B cell (primary cell): ENCODE measurements at regions not wholly inside any gene's neighbourhood (a gene's known extent, or its start where the extent isn't known, plus 50 kb on each side); places are given as distances from the start of the nearest gene placed in this dataset.

Experiments used
- ATAC-seq: fragments of 200-7000 bp; cut with Tn5 transposase; one replicate; pipeline ENCODE4 v1.10.0; 2021; ENCODE audit warnings: low read depth, mild to moderate bottlenecking, moderate number of reproducible peaks, moderate library complexity
- CTCF ChIA-PET: fragments of 350-600 bp; sonication (Branson Sonifier 250); formaldehyde crosslinking; loops from one replicate; lab custom pipeline; 2021; ENCODE audit warnings: antibody characterized with exemption, inconsistent platforms; lab: Charles Lee
- POLR2A ChIA-PET: fragments of 350-600 bp; sonication (Branson Sonifier 250); formaldehyde crosslinking; loops from one replicate; lab custom pipeline; 2021; ENCODE audit warnings: antibody characterized with exemption; lab: Charles Lee
- DNase-seq: peaks from one replicate; pipeline ENCODE4 v3.0.0; 2013
- H2AFZ ChIP-seq: 2 replicates; pipeline ENCODE4 v1.6.1; 2012; ENCODE audit warnings: mild to moderate bottlenecking, low read depth, low read length; ENCODE audit not compliant: insufficient read depth, poor library complexity, severe bottlenecking
- H3K27ac ChIP-seq, 2 donors: 1 replicate in 1 of 2; 2 replicates in 1 of 2; pipeline ENCODE4 v1.5.1; 2012 to 2013; ENCODE audit warnings: low read length in 2 of 2, mild to moderate bottlenecking in 2 of 2, moderate library complexity in 1 of 2
- H3K27me3 ChIP-seq, 4 experiments: fragments of 200-600 bp in 1 of 4; sonication (generic) in 1 of 4; replicated peaks in 1 of 4; 1 replicate in 2 of 4; 2 replicates in 2 of 4; pipeline versions ENCODE4 v1.6.1 to v1.7.0; 2013 to 2016; ENCODE audit warnings: low read length in 3 of 4, mild to moderate bottlenecking in 2 of 4, mixed read lengths in 1 of 4, moderate library complexity in 1 of 4; ENCODE audit not compliant: insufficient read depth in 4 of 4, control insufficient read depth in 3 of 4; ENCODE audit errors: control extremely low read depth in 1 of 4
- H3K36me3 ChIP-seq, 2 experiments: replicated peaks in 1 of 2; 1 replicate in 1 of 2; 2 replicates in 1 of 2; pipeline versions ENCODE4 v1.6.1 to v1.7.1; 2013; ENCODE audit warnings: low read length in 1 of 2; ENCODE audit not compliant: insufficient read depth in 2 of 2, control insufficient read depth in 1 of 2; ENCODE audit errors: control extremely low read depth in 1 of 2, extremely low read depth in 1 of 2
- H3K4me1 ChIP-seq, 2 donors: fragments of 200-600 bp in 1 of 2; sonication (generic) in 1 of 2; 1 replicate in 1 of 2; 2 replicates in 1 of 2; pipeline versions ENCODE4 v1.5.1 to v1.6.1; 2013 to 2017; ENCODE audit warnings: low read length in 2 of 2; ENCODE audit not compliant: control insufficient read depth in 2 of 2, insufficient read depth in 2 of 2
- H3K4me2 ChIP-seq: replicated peaks from 2 replicates; pipeline ENCODE3; 2012; ENCODE audit warnings: mild to moderate bottlenecking, low read depth, low read length; ENCODE audit not compliant: poor library complexity, severe bottlenecking
- H3K4me3 ChIP-seq, 5 experiments: fragments of 200-600 bp in 1 of 5; sonication (generic) in 1 of 5; 1 replicate in 3 of 5; 2 replicates in 2 of 5; pipeline versions ENCODE4 v1.5.1 to v1.7.0; 2011 to 2016; ENCODE audit warnings: low read length in 4 of 5, mild to moderate bottlenecking in 4 of 5, low read depth in 2 of 5, control low read depth in 1 of 5, moderate library complexity in 1 of 5; ENCODE audit not compliant: insufficient read depth in 1 of 5; ENCODE audit errors: control extremely low read depth in 1 of 5, extremely low read depth in 1 of 5
- H3K79me2 ChIP-seq: fragments of 200-600 bp; sonication (generic); one replicate; pipeline ENCODE4 v1.6.0; 2016; ENCODE audit warnings: low read length; ENCODE audit not compliant: control insufficient read depth, insufficient read depth
- H3K9ac ChIP-seq: fragments of 200-600 bp; sonication (generic); 2 replicates; pipeline ENCODE4 v1.6.1; 2017; ENCODE audit warnings: mild to moderate bottlenecking, low read length, moderate library complexity
- H3K9me3 ChIP-seq, 3 donors: one replicate each; pipeline versions ENCODE4 v1.6.1 to v1.7.1; 2013; ENCODE audit warnings: low read length in 2 of 3; ENCODE audit not compliant: control insufficient read depth in 2 of 3, insufficient read depth in 1 of 3; ENCODE audit errors: control extremely low read depth in 1 of 3
- H4K20me1 ChIP-seq: 2 replicates; pipeline ENCODE4 v1.6.0; 2012; ENCODE audit warnings: mild to moderate bottlenecking, low read length; ENCODE audit not compliant: insufficient read depth, control insufficient read depth, poor library complexity, severe bottlenecking
- H3K27ac Mint-ChIP-seq: one replicate; pipeline ENCODE4 v1.8.0; 2021; ENCODE audit warnings: mixed read lengths
- H3K27me3 Mint-ChIP-seq: one replicate; pipeline ENCODE4 v1.8.0; 2021; ENCODE audit warnings: mixed read lengths
- H3K4me1 Mint-ChIP-seq: one replicate; pipeline ENCODE4 v1.8.0; 2021; ENCODE audit warnings: mixed read lengths
- H3K4me3 Mint-ChIP-seq: one replicate; pipeline ENCODE4 v1.8.0; 2021; ENCODE audit warnings: mixed read lengths
- H3K9me3 Mint-ChIP-seq: one replicate; pipeline ENCODE4 v1.8.0; 2022; ENCODE audit warnings: mixed read lengths; ENCODE audit not compliant: insufficient read depth
- CTCF ChIP-seq: fragments of 200-600 bp; IDR thresholded peaks from one replicate; pipeline ENCODE4 v1.8.0; 2022; ENCODE audit warnings: antibody characterized with exemption, mild to moderate bottlenecking
- EZH2 ChIP-seq: IDR thresholded peaks from 2 replicates; pipeline ENCODE4 v1.6.1; 2012; ENCODE audit warnings: borderline replicate concordance, low read depth, mild to moderate bottlenecking, moderate library complexity, low read length; ENCODE audit not compliant: insufficient read depth, poor library complexity, severe bottlenecking
- WGBS: methylation state at CpG from one replicate; pipeline ENCODE4 v1.1.5; 2013; ENCODE audit warnings: missing lambda C conversion rate; ENCODE audit not compliant: insufficient coverage; 5-methylcytosine and 5-hydroxymethylcytosine counted together
- intact Hi-C: fragments of 100-400 bp; cut with micrococcal nuclease; formaldehyde crosslinking; loops from one replicate; pipeline ENCODE4 v1.10.0; 2022

GRCh38 chr4:59484944-59485343 is 1715.2 kb upstream of the ADGRL3 start:
- Mint-ChIP-seq H3K4me1 (no peaks in the 10 kb centered on the region), H3K27ac (no peak overlapping the region), H3K4me3 (no peak overlapping the region), H3K27me3 (no peaks in the 10 kb centered on the region), H3K9me3 (peaks cover 8% of the 10 kb centered on the region)
- Histone ChIP-seq H3K9me3 (peaks cover 0 to 2% (median 0%) of the 10 kb centered on the region in 3 donors), H3K79me2 (no peaks in the 10 kb centered on the region), H3K27me3 (no peaks in the 10 kb centered on the region), H3K4me1 (no peaks in the 10 kb centered on the region), H3K4me2 (no peak overlapping the region), H3K9ac (no peak overlapping the region), H3K27ac (no peak overlapping the region), H4K20me1 (no peaks in the 10 kb centered on the region), H3K36me3 (no peaks in the 10 kb centered on the region), H3K4me3 (no peak overlapping the region), H2AFZ (no peak overlapping the region)
- DNase-seq, result no peak
- TF ChIP-seq CTCF (no peak), EZH2 (no peak)
- WGBS, result no CpG with 5 or more reads among the region's 1 CpG
- intact Hi-C loops, result no loop called here
- POLR2A ChIA-PET, result no interaction called here
- CTCF ChIA-PET, result no interaction called here
- no peak for ATAC-seq

- Histone ChIP-seq H4K20me1 (no peaks in the 10 kb centered on the region), H3K4me1 (no peaks in the 10 kb centered on the region), H2AFZ (no peak overlapping the region), H3K36me3 (no peaks in the 10 kb centered on the region), H3K9me3 (peaks cover 0 to 1% (median 0%) of the 10 kb centered on the region in 3 donors), H3K27ac (no peak overlapping the region), H3K9ac (no peak overlapping the region), H3K4me2 (no peak overlapping the region), H3K27me3 (no peaks in the 10 kb centered on the region), H3K79me2 (no peaks in the 10 kb centered on the region), H3K4me3 (no peak overlapping the region)
- ATAC-seq (no peak), DNase-seq (no peak)
- H3K4me1 Mint-ChIP-seq, result no peaks in the 10 kb centered on the region
- no peaks in the 10 kb centered on the region for H3K27me3 Mint-ChIP-seq
- no peak overlapping the region for H3K27ac Mint-ChIP-seq
- intact Hi-C loops, result no loop called here
- no peak for TF ChIP-seq CTCF
- TF ChIP-seq EZH2, result no peak
- H3K9me3 Mint-ChIP-seq, result no peaks in the 10 kb centered on the region
- no peak overlapping the region for H3K4me3 Mint-ChIP-seq
- ChIA-PET POLR2A (no interaction called here), CTCF (no interaction called here)
- WGBS, result no CpG with 5 or more reads among the region's 2 CpGs
Measured at GRCh38 chr4:59500103-59500502, 1700.0 kb upstream of the ADGRL3 start.
